Nephron (organoid): ENCODE measurements at regions not wholly inside any gene's neighbourhood (a gene's known extent, or its start where the extent isn't known, plus 50 kb on each side); places are given as distances from the start of the nearest gene placed in this dataset.

Source experiments
- H3K27ac Mint-ChIP-seq, 3 experiments: 2 replicates each; pipeline ENCODE4 v1.8.0; 2020; ENCODE audit warnings: mixed read lengths in 3 of 3, mild to moderate bottlenecking in 2 of 3, moderate library complexity in 1 of 3
- H3K27me3 Mint-ChIP-seq: 2 replicates; pipeline ENCODE4 v1.8.0; 2021; ENCODE audit warnings: low read depth, mild to moderate bottlenecking, moderate library complexity, mixed read lengths
- H3K36me3 Mint-ChIP-seq: 2 replicates; pipeline ENCODE4 v1.8.0; 2020; ENCODE audit warnings: low read depth, mixed read lengths
- H3K4me1 Mint-ChIP-seq: 2 replicates; pipeline ENCODE4 v1.8.0; 2020; ENCODE audit warnings: mixed read lengths
- H3K4me3 Mint-ChIP-seq, 3 experiments: 2 replicates each; pipeline ENCODE4 v1.8.0; 2020; ENCODE audit warnings: mild to moderate bottlenecking in 3 of 3, mixed read lengths in 3 of 3, moderate library complexity in 2 of 3
- H3K9me3 Mint-ChIP-seq: 2 replicates; pipeline ENCODE4 v1.8.0; 2020; ENCODE audit warnings: mixed read lengths
- TF ChIP-seq, protein P1 (sequence below), 3 experiments: fragments of 200-600 bp; sonication (generic); IDR thresholded peaks; one replicate each; pipeline ENCODE4 v1.5.0; 2021; ENCODE audit warnings: antibody characterized with exemption in 3 of 3; ENCODE audit not compliant: unreplicated experiment in 3 of 3

DNA sequence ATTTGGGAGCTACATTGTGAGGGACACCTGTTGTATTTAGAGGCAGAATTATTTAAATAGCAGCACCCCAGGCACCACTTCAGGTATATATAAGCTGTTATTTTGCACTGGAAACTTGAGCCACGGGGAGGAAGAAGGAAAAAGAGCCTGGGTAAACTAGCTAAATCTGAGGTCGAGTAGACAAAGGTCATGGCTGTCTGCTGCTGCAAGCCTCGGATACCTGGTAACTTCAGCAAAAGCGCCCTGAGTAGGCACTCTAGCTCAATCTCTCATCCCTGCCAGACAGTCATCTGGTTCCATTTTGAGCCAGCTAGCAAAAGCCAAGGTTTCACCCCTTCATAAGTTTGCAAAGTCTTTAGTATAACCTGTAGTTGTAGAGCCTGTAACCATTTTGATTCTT lies 101.9 kb upstream of the ZNF644 start:
- H3K27me3 Mint-ChIP-seq = no peaks in the 10 kb centered on the region
- no peaks in the 10 kb centered on the region for H3K36me3 Mint-ChIP-seq
- no peak overlapping the region for H3K27ac Mint-ChIP-seq
- no peak overlapping the region for H3K4me3 Mint-ChIP-seq
- TF ChIP-seq, protein P1, sequence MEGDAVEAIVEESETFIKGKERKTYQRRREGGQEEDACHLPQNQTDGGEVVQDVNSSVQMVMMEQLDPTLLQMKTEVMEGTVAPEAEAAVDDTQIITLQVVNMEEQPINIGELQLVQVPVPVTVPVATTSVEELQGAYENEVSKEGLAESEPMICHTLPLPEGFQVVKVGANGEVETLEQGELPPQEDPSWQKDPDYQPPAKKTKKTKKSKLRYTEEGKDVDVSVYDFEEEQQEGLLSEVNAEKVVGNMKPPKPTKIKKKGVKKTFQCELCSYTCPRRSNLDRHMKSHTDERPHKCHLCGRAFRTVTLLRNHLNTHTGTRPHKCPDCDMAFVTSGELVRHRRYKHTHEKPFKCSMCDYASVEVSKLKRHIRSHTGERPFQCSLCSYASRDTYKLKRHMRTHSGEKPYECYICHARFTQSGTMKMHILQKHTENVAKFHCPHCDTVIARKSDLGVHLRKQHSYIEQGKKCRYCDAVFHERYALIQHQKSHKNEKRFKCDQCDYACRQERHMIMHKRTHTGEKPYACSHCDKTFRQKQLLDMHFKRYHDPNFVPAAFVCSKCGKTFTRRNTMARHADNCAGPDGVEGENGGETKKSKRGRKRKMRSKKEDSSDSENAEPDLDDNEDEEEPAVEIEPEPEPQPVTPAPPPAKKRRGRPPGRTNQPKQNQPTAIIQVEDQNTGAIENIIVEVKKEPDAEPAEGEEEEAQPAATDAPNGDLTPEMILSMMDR (IDR thresholded peaks at IDR 0.05; ENCODE audit: unreplicated experiment in 3 of 3) = no peak
- peaks cover 13% of the 10 kb centered on the region for H3K4me1 Mint-ChIP-seq
- H3K9me3 Mint-ChIP-seq = no peaks in the 10 kb centered on the region

- Mint-ChIP-seq H3K9me3 (no peaks in the 10 kb centered on the region), H3K27me3 (no peaks in the 10 kb centered on the region), H3K4me1 (peaks cover 13% of the 10 kb centered on the region), H3K36me3 (no peaks in the 10 kb centered on the region), H3K27ac (no peak overlapping the region), H3K4me3 (no peak overlapping the region)
- TF ChIP-seq, protein P1 (IDR thresholded peaks at IDR 0.05; ENCODE audit: unreplicated experiment in 3 of 3) = no peak
Observed at GRCh38 chr1:91123319-91123718, 101.5 kb upstream of the ZNF644 start.

- TF ChIP-seq, protein P1 (IDR thresholded peaks at IDR 0.05; ENCODE audit: unreplicated experiment in 3 of 3) = no peak
- no peaks in the 10 kb centered on the region for H3K27me3 Mint-ChIP-seq
- no peaks in the 10 kb centered on the region for H3K9me3 Mint-ChIP-seq
- no peak overlapping the region for H3K27ac Mint-ChIP-seq
- no peaks in the 10 kb centered on the region for H3K36me3 Mint-ChIP-seq
- peaks cover 13% of the 10 kb centered on the region for H3K4me1 Mint-ChIP-seq
- no peak overlapping the region for H3K4me3 Mint-ChIP-seq
Observed at GRCh38 chr1:91122106-91122717, 100.4 kb upstream of the ZNF644 start.

DNA sequence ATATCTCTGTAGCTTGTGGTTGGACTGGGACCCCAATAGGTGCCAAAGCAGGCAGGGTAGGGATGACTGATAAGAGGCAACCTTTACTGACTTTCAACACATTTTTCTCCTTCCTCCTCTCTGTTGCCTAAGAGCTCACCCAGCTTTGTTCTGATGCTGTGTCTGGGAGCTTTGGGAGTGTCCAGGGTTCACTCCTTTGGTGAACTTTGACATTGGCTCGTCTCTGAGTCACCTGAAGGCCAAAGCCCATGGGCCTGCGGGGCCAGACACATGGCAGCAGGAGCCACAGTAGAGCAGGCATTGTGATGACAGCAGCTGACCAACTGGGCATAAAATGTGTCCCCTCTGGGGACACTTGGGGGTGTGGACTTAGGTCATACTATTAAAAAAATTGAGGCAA lies 99.5 kb upstream of the ZNF644 start:
- TF ChIP-seq, protein P1 (IDR thresholded peaks at IDR 0.05; ENCODE audit: unreplicated experiment in 3 of 3) = no peak
- no peak overlapping the region for H3K27ac Mint-ChIP-seq
- H3K4me3 Mint-ChIP-seq = no peak overlapping the region
- no peaks in the 10 kb centered on the region for H3K9me3 Mint-ChIP-seq
- H3K36me3 Mint-ChIP-seq = no peaks in the 10 kb centered on the region
- no peaks in the 10 kb centered on the region for H3K27me3 Mint-ChIP-seq
- H3K4me1 Mint-ChIP-seq = peaks cover 13% of the 10 kb centered on the region

- H3K36me3 Mint-ChIP-seq = no peaks in the 10 kb centered on the region
- H3K9me3 Mint-ChIP-seq = no peaks in the 10 kb centered on the region
- peaks cover under 1% of the 10 kb centered on the region for H3K27me3 Mint-ChIP-seq
- TF ChIP-seq, protein P1 (IDR thresholded peaks at IDR 0.05; ENCODE audit: unreplicated experiment in 3 of 3) = no peak
- H3K4me3 Mint-ChIP-seq = no peak overlapping the region
- peaks cover 13% of the 10 kb centered on the region for H3K4me1 Mint-ChIP-seq
- H3K27ac Mint-ChIP-seq = peak overlapping the region in 1 of 3 experiments; percentile 46
Observed at GRCh38 chr1:91120936-91121335, 99.1 kb upstream of the ZNF644 start.

GRCh38 chr1:91120421-91120820 lies 98.6 kb upstream of the ZNF644 start:
- no peak overlapping the region for H3K4me3 Mint-ChIP-seq
- H3K27me3 Mint-ChIP-seq = peaks cover 3% of the 10 kb centered on the region
- H3K27ac Mint-ChIP-seq = no peak overlapping the region
- peaks cover 13% of the 10 kb centered on the region for H3K4me1 Mint-ChIP-seq
- no peaks in the 10 kb centered on the region for H3K36me3 Mint-ChIP-seq
- H3K9me3 Mint-ChIP-seq = no peaks in the 10 kb centered on the region
- TF ChIP-seq, protein P1 (IDR thresholded peaks at IDR 0.05; ENCODE audit: unreplicated experiment in 3 of 3) = no peak
